ENCODE measurements at regions not wholly inside any gene's neighbourhood (a gene's known extent, or its start where the extent isn't known, plus 50 kb on each side); places are given as distances from the start of the nearest gene placed in this dataset.

DNA sequence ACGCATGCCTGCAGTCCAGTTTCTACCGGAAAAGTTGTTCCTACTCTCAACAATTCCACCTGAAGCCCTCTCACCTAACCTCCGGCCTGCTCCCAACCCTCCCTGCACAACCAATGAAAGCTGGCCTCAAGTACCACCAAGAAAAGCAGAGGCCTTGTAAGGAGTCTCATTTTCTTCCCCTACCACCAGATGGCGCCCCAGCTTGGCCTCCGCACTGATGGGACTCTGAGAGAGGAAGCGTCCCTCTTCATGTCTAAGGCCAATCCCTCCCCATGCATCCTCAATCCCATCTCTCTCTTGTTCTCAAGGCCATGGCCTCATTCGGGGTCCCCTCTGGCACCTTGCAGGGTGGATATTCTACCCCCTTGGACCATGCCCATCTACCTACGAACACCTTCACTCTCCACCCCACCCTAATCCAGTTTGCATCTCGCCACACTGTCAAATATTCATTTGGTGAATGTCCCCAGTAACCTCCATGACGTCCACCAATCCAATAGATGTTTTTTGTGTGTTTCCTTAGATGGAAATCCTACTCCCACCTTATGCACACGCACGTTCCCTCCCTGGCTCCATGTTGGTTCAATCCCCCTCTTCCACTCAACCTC is 412.8 kb downstream of the ZNF536 start:
- Histone ChIP-seq H3K9ac (ENCODE audit: low read length) (no peak overlapping the region), H3K27me3 (ENCODE audit: control insufficient read depth, insufficient read depth, low read length) (no peaks in the 10 kb centered on the region), H3K9me3 (ENCODE audit: control insufficient read depth, low read length) (no peaks in the 10 kb centered on the region), H3K4me1 (ENCODE audit: control insufficient read depth, insufficient read depth, low read length) (no peaks in the 10 kb centered on the region), H3K36me3 (ENCODE audit: control insufficient read depth, insufficient read depth, low read length) (no peaks in the 10 kb centered on the region), H3K4me3 (ENCODE audit: low read length) (no peak overlapping the region)

DNA sequence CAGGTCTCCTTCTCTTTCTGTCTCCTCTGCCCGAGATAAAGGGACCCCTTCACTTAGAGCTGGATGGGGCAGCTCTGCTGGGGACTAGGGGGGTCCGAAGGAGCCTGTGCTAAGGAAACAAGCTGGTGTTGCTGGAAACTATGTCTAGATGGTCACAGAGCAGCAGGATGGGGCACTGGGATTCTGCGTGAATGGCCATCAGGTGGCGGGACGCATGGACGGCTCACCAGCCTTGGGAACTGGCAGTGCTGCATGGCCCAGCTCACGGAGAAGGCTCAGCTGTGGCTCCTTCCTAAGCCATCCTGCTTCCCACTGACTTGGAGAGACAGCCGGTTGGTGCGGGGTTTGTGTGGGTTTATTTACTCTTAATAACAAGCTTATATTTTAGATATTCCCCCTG is 411.8 kb downstream of the ZNF536 start:
- Histone ChIP-seq H3K9me3 (ENCODE audit: control insufficient read depth, low read length) (no peaks in the 10 kb centered on the region), H3K27me3 (ENCODE audit: control insufficient read depth, insufficient read depth, low read length) (no peaks in the 10 kb centered on the region), H3K4me1 (ENCODE audit: control insufficient read depth, insufficient read depth, low read length) (no peaks in the 10 kb centered on the region), H3K9ac (ENCODE audit: low read length) (no peak overlapping the region), H3K4me3 (ENCODE audit: low read length) (no peak overlapping the region), H3K36me3 (ENCODE audit: control insufficient read depth, insufficient read depth, low read length) (no peaks in the 10 kb centered on the region)

DNA sequence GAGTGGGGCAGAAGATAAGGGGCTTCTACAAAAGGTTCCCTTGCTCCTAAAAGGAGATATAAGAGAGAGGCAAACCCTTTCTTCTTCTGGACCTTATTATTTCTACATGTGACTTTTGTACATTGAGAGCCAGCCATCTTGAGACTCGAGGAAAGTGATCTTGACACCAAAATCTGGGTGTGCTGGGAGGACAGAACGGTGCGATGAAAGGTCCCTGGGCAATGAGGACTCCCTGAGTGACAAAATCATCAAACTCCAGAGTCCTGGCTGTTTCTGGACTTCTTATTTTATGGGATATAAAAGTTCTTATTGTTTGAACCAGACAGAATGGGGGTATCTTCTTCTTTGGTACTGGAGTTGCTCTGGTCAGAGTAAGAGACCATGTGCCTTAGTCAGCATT is 411.0 kb downstream of the ZNF536 start:
- Histone ChIP-seq H3K9ac (ENCODE audit: low read length) (no peak overlapping the region), H3K36me3 (ENCODE audit: control insufficient read depth, insufficient read depth, low read length) (no peaks in the 10 kb centered on the region), H3K27me3 (ENCODE audit: control insufficient read depth, insufficient read depth, low read length) (no peaks in the 10 kb centered on the region)

DNA sequence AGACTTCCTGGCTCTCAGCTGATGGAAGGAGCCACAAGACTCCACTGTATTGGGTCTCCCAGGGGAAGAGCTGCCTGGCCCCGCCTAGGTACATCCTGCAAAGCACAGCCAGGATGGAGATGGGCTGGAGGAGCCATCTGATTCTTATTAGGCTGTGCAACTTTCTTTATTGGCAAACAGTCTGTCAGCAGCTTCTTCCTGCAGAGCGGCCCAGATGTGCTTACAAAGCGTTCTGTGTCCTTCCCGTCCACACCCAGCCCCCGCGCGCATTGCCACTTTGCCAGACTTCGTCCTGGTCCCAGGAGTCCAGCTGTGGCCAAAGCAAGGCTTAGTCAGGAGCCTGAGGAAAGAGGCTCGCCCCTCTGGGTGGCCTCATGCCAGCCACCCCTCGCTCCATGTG is 409.3 kb downstream of the ZNF536 start:
- no peak overlapping the region for H3K9ac ChIP-seq (ENCODE audit: low read length)
- H3K9me3 ChIP-seq (ENCODE audit: control insufficient read depth, low read length) = no peaks in the 10 kb centered on the region
- no peaks in the 10 kb centered on the region for H3K4me1 ChIP-seq (ENCODE audit: control insufficient read depth, insufficient read depth, low read length)
- no peaks in the 10 kb centered on the region for H3K36me3 ChIP-seq (ENCODE audit: control insufficient read depth, insufficient read depth, low read length)
- H3K27me3 ChIP-seq (ENCODE audit: control insufficient read depth, insufficient read depth, low read length) = no peaks in the 10 kb centered on the region
- no peak overlapping the region for H3K4me3 ChIP-seq (ENCODE audit: low read length)

More for the DNA sequence above, 411.0 kb downstream of the ZNF536 start:
- H3K9me3 ChIP-seq (ENCODE audit: control insufficient read depth, low read length) = no peaks in the 10 kb centered on the region
- no peak overlapping the region for H3K4me3 ChIP-seq (ENCODE audit: low read length)
- no peaks in the 10 kb centered on the region for H3K4me1 ChIP-seq (ENCODE audit: control insufficient read depth, insufficient read depth, low read length)

DNA sequence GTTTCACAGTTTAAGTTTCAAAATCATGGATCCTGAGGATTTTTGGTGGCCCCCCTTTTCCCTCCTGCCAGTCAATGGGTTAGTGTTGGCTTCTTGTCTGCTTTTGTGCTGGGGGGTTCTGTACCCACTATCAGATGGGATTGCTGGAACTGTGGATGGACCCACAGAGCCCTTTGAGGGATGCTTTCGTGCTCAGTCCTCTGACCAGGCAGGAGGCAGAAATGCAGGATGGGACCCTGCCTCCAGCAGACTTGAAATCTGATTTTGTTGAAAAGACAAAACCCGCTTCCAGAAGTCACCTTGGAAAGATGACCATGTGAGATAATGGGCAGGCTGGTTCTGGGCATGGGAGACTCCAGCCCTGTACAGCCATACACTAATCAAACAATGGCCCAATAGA is 408.9 kb downstream of the ZNF536 start:
- Histone ChIP-seq H3K9me3 (ENCODE audit: control insufficient read depth, low read length) (no peaks in the 10 kb centered on the region), H3K9ac (ENCODE audit: low read length) (no peak overlapping the region), H3K4me1 (ENCODE audit: control insufficient read depth, insufficient read depth, low read length) (no peaks in the 10 kb centered on the region), H3K4me3 (ENCODE audit: low read length) (no peak overlapping the region), H3K36me3 (ENCODE audit: control insufficient read depth, insufficient read depth, low read length) (no peaks in the 10 kb centered on the region), H3K27me3 (ENCODE audit: control insufficient read depth, insufficient read depth, low read length) (no peaks in the 10 kb centered on the region)

DNA sequence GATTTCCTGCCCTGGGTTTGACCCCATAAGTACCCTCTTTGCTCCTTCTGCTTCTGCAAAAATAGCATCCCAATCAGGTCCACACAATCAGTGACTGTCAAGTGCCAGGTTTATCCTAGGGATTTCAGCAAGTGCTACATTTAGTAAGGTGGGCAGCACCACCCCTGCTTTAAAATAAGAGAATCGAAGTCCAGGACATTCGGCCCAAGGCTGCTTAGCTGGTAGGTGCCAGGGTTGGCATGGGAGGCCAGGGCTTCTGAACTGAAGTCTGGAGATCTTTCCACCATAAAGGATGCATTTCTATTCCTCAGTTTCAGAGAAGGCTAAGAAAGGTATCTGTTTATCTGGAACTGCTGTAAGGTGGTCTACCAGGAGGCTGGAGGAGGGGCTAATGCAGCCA is 408.3 kb downstream of the ZNF536 start:
- Histone ChIP-seq H3K4me3 (ENCODE audit: low read length) (no peak overlapping the region), H3K9me3 (ENCODE audit: control insufficient read depth, low read length) (no peaks in the 10 kb centered on the region), H3K4me1 (ENCODE audit: control insufficient read depth, insufficient read depth, low read length) (no peaks in the 10 kb centered on the region), H3K36me3 (ENCODE audit: control insufficient read depth, insufficient read depth, low read length) (no peaks in the 10 kb centered on the region), H3K27me3 (ENCODE audit: control insufficient read depth, insufficient read depth, low read length) (no peaks in the 10 kb centered on the region), H3K9ac (ENCODE audit: low read length) (no peak overlapping the region)

DNA sequence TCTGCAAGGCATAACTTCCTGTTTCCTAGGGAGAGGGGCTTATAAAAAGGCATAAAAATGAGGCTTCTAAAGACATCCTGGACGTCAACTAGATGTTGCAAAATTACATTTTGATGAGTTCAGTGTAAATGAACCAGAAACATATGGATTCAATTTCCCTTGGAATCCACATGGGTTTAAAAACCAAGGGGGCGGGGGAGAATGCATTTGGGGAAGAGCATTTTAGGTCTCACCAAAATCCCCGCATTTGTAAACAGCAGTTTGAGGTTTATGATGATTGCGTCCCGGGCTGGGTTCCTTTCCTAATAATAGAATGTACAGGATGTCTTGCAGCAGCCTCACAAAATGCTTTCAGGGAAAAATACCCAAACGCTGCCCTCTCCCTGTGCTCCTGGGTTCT is 407.8 kb downstream of the ZNF536 start:
- Histone ChIP-seq H3K27me3 (ENCODE audit: control insufficient read depth, insufficient read depth, low read length) (no peaks in the 10 kb centered on the region), H3K9me3 (ENCODE audit: control insufficient read depth, low read length) (no peaks in the 10 kb centered on the region), H3K9ac (ENCODE audit: low read length) (no peak overlapping the region), H3K36me3 (ENCODE audit: control insufficient read depth, insufficient read depth, low read length) (no peaks in the 10 kb centered on the region), H3K4me1 (ENCODE audit: control insufficient read depth, insufficient read depth, low read length) (no peaks in the 10 kb centered on the region), H3K4me3 (ENCODE audit: low read length) (no peak overlapping the region)

DNA sequence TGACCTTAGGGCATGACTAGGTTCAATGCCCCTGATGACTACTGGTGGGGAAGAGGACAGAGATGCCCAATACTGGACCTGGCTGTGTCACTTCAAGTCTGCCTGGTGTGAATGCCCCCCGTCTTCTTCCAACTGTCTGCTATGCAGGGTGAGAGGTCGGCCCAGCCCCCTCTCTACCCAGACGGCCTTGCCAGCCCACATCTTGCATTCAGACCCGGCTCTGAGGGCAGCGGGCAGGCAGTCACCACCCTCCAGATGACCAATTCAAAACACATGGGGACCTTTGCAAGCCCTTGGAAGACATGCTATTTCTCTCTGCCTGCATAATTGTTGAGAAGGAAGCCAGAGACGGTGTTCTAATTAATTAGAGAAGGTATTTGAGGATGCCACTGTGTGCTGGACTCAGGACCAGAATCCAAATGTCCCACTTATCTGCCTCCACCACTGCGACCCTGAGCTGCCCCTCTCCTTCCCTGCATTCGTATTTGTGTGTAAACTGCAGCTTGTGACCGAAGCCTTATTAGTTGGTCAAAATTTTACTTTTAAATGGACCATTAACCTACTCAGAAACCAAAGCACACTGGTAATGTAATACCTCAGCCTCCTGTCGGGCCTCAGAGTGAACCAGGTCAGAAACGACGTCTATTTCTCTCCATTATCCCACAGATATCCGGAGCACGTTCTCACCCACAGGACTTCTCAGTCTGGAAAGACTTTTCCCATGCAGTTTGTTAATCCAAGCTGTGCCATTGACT is 407.0 kb downstream of the ZNF536 start:
- Histone ChIP-seq H3K4me3 (ENCODE audit: low read length) (no peak overlapping the region), H3K27me3 (ENCODE audit: control insufficient read depth, insufficient read depth, low read length) (no peaks in the 10 kb centered on the region), H3K36me3 (ENCODE audit: control insufficient read depth, insufficient read depth, low read length) (no peaks in the 10 kb centered on the region), H3K9me3 (ENCODE audit: control insufficient read depth, low read length) (no peaks in the 10 kb centered on the region), H3K4me1 (ENCODE audit: control insufficient read depth, insufficient read depth, low read length) (no peaks in the 10 kb centered on the region), H3K9ac (ENCODE audit: low read length) (no peak overlapping the region)

DNA sequence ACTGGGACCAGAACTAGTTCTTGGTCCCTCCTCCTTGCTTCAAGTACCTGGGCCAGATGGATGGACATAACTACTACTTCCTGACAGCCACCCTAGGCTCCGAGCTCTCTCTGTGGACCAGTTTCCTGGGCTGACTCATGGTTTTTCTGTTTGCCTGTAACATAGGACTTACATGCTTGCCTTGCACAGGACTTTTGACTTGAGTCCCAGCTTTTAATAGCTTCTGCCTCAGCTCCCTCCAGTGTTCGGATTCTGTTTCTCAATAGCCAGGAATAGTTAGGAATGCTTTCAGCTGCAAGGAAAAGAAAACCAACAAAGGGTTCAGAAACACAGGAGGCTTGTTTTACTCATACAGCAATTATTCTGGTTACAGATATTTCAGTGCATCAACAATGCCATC is 405.9 kb downstream of the ZNF536 start:
- no peaks in the 10 kb centered on the region for H3K36me3 ChIP-seq (ENCODE audit: control insufficient read depth, insufficient read depth, low read length)
- H3K4me1 ChIP-seq (ENCODE audit: control insufficient read depth, insufficient read depth, low read length) = no peaks in the 10 kb centered on the region
- H3K9me3 ChIP-seq (ENCODE audit: control insufficient read depth, low read length) = no peaks in the 10 kb centered on the region
- no peak overlapping the region for H3K9ac ChIP-seq (ENCODE audit: low read length)
- no peak overlapping the region for H3K4me3 ChIP-seq (ENCODE audit: low read length)
- H3K27me3 ChIP-seq (ENCODE audit: control insufficient read depth, insufficient read depth, low read length) = no peaks in the 10 kb centered on the region

DNA sequence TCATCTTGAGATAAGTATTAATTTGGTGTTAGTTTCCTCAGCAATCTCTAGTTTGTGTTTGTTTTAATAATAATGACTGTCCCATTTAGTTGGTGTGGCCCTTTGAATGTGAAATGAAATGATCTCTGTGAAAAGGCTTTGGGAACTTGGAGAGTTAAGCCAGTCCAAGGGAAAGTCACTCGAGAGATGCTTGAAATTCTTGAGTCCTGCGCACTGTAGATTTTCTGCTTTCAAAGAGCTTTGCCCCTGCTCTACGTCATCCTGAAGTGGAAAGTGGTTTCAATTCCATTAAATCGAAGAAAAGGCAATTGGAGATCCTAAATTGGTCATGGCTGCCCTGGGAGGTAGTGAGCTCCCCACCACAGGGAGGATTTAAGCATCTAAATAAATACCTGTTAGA is 403.8 kb downstream of the ZNF536 start:
- Histone ChIP-seq H3K4me1 (ENCODE audit: control insufficient read depth, insufficient read depth, low read length) (no peaks in the 10 kb centered on the region), H3K36me3 (ENCODE audit: control insufficient read depth, insufficient read depth, low read length) (no peaks in the 10 kb centered on the region), H3K9me3 (ENCODE audit: control insufficient read depth, low read length) (no peaks in the 10 kb centered on the region), H3K9ac (ENCODE audit: low read length) (no peak overlapping the region), H3K4me3 (ENCODE audit: low read length) (no peak overlapping the region), H3K27me3 (ENCODE audit: control insufficient read depth, insufficient read depth, low read length) (no peaks in the 10 kb centered on the region)

DNA sequence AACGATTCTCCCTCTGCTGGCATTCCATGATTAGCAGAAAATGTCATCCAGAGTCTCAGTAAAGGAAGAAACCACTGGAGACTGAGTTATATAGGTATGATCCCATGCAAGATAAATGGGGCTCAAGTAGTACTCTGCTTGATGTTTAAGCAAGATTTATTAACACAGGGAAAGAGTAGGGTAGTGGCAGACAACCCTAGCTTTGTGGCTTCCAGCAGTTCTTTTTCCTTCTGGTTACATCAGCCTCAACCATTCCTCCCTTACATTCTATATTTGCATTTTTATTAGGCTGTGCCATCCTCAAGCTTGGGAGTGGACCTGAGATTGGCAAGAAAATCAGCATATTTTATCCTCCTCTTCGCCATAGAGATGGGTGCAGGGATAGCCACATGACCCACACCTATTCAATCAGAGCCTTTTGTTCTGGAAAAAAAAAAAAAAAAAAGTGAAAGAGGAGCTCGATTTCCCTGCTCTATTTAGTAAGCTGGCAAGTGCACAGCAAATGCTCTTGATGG is 402.1 kb downstream of the ZNF536 start:
- Histone ChIP-seq H3K9ac (ENCODE audit: low read length) (no peak overlapping the region), H3K27me3 (ENCODE audit: control insufficient read depth, insufficient read depth, low read length) (no peaks in the 10 kb centered on the region), H3K4me1 (ENCODE audit: control insufficient read depth, insufficient read depth, low read length) (no peaks in the 10 kb centered on the region), H3K4me3 (ENCODE audit: low read length) (no peak overlapping the region), H3K9me3 (ENCODE audit: control insufficient read depth, low read length) (no peaks in the 10 kb centered on the region), H3K36me3 (ENCODE audit: control insufficient read depth, insufficient read depth, low read length) (no peaks in the 10 kb centered on the region)

DNA sequence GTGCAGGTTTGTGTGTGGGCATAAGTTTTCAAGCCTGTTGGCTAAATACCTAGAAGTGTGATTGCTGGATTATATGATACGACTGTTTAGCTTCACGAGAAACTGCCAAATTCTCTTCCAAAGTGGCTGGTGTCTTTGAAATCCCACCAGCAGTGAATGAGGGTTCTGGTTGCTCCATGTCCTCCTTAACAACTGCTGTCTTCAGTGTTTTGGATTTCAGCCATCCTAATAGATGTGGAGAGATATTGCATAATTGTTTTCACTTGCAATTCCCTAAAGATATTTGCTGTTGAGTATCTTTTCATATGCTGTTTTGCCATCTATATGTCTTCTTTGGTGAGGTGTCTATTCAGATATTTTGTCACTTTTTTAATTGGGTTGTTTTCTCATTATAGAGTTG is 390.5 kb downstream of the ZNF536 start:
- Histone ChIP-seq H3K36me3 (ENCODE audit: control insufficient read depth, insufficient read depth, low read length) (no peaks in the 10 kb centered on the region), H3K27me3 (ENCODE audit: control insufficient read depth, insufficient read depth, low read length) (no peaks in the 10 kb centered on the region), H3K4me3 (ENCODE audit: low read length) (no peak overlapping the region), H3K4me1 (ENCODE audit: control insufficient read depth, insufficient read depth, low read length) (no peaks in the 10 kb centered on the region), H3K9me3 (ENCODE audit: control insufficient read depth, low read length) (no peaks in the 10 kb centered on the region), H3K9ac (ENCODE audit: low read length) (no peak overlapping the region)
